ENCODE measurements at regions not wholly inside any gene's neighbourhood (a gene's known extent, or its start where the extent isn't known, plus 50 kb on each side); places are given as distances from the start of the nearest gene placed in this dataset.

DNA sequence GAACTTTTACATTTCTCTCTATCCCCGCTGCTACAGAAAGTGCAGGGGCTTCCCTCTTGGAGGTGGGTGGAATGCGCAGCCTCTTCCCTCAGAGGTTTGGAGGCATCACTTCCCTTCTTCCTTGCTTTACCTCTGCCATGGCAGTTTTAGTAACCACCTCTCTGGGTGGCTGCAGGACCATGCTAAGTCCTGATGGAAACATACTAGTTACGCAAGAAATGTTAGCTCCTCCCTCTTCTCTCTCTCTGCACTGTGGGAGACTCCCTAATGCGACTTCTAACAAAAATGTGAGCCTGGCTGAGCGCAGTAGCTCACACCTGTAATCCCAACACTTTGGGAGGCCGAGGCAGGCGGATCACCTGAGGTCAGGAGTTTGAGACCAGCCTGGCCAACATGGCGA, 116.8 kb upstream of the RAB6C start:
- Histone ChIP-seq H3K79me2 (ENCODE audit: low read length) (no peaks in the 10 kb centered on the region), H3K27me3 (ENCODE audit: low read depth, low read length) (peaks cover 2% of the 10 kb centered on the region; the same call in 1 of the 2 replicates), H3K4me1 (ENCODE audit: low read length) (peaks cover 6% of the 10 kb centered on the region; the same call in 1 of the 2 replicates), H3K27ac (ENCODE audit: low read length) (no peak overlapping the region), H3K4me2 (ENCODE audit: low read length) (no peak overlapping the region), H3K9me3 (ENCODE audit: insufficient read depth, low read length) (no peaks in the 10 kb centered on the region), H2AFZ (ENCODE audit: low read depth, low read length) (no peak overlapping the region), H3K9ac (ENCODE audit: low read length) (no peak overlapping the region), H4K20me1 (ENCODE audit: insufficient read depth, low read length) (no peaks in the 10 kb centered on the region), H3K36me3 (replicated peaks; ENCODE audit: low read depth, low read length) (no peaks in the 10 kb centered on the region), H3K4me3 (ENCODE audit: low read length) (no peak overlapping the region)
- no peak for TF ChIP-seq EZH2phosphoT487 (IDR thresholded peaks at IDR 0.05; ENCODE audit: low read depth)
- TF ChIP-seq, protein P1, sequence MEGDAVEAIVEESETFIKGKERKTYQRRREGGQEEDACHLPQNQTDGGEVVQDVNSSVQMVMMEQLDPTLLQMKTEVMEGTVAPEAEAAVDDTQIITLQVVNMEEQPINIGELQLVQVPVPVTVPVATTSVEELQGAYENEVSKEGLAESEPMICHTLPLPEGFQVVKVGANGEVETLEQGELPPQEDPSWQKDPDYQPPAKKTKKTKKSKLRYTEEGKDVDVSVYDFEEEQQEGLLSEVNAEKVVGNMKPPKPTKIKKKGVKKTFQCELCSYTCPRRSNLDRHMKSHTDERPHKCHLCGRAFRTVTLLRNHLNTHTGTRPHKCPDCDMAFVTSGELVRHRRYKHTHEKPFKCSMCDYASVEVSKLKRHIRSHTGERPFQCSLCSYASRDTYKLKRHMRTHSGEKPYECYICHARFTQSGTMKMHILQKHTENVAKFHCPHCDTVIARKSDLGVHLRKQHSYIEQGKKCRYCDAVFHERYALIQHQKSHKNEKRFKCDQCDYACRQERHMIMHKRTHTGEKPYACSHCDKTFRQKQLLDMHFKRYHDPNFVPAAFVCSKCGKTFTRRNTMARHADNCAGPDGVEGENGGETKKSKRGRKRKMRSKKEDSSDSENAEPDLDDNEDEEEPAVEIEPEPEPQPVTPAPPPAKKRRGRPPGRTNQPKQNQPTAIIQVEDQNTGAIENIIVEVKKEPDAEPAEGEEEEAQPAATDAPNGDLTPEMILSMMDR (IDR thresholded peaks at IDR 0.05; ENCODE audit: low read depth, low read length), result no peak

DNA sequence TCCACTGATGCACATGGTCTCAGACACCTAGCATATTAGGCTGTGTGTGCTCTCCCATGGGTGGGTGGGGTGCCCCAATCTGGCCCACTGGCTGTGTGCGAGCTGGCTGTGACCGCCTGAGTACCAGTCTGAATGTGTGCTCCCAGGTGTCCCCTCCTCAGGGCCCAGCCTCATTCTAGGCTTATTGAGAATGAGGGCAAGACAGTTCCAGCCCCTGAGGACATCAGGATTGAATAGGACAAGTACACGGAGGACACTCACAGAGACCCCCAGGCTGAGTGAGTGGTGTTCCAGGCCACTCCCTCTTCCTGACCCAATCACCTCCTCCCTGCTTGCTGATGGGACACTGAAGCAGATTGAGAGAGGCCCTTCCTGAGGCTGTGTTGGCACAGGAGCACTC, 116.1 kb upstream of the RAB6C start:
- H3K27ac ChIP-seq (ENCODE audit: low read length), result no peak overlapping the region
- H3K9ac ChIP-seq (ENCODE audit: low read length), result no peak overlapping the region
- H3K9me3 ChIP-seq (ENCODE audit: insufficient read depth, low read length), result no peaks in the 10 kb centered on the region
- no peaks in the 10 kb centered on the region for H3K36me3 ChIP-seq (replicated peaks; ENCODE audit: low read depth, low read length)
- H2AFZ ChIP-seq (ENCODE audit: low read depth, low read length), result no peak overlapping the region
- H3K4me3 ChIP-seq (ENCODE audit: low read length), result no peak overlapping the region
- peaks cover 2% of the 10 kb centered on the region; the same call in 1 of the 2 replicates for H3K27me3 ChIP-seq (ENCODE audit: low read depth, low read length)
- H3K4me2 ChIP-seq (ENCODE audit: low read length), result no peak overlapping the region
- peaks cover 6% of the 10 kb centered on the region; the same call in 1 of the 2 replicates for H3K4me1 ChIP-seq (ENCODE audit: low read length)
- H4K20me1 ChIP-seq (ENCODE audit: insufficient read depth, low read length), result no peaks in the 10 kb centered on the region
- H3K79me2 ChIP-seq (ENCODE audit: low read length), result no peaks in the 10 kb centered on the region
- TF ChIP-seq, protein P1 (IDR thresholded peaks at IDR 0.05; ENCODE audit: low read depth, low read length), result no peak
- no peak for TF ChIP-seq EZH2phosphoT487 (IDR thresholded peaks at IDR 0.05; ENCODE audit: low read depth)

DNA sequence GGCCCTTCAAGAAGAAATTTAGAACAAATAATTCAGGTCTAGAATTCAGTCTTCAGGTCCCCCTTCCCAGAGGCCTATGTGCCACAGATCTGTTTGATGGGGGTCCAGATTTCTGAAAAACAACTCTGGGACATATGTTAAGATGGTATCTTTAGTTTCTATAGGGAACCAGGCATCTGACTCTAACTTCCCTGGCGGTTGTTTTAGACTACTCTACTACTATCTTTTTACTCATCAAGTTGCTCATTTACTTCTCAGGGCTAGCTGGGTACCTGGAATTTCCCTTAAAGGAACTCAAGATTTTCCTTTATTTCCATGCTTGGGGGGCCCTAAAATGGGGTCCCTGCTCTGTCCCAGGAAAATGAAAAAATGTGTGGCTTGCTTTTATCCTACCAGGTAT, 114.7 kb upstream of the RAB6C start:
- Histone ChIP-seq H3K4me1 (ENCODE audit: low read length) (peaks cover 6% of the 10 kb centered on the region; the same call in 1 of the 2 replicates), H2AFZ (ENCODE audit: low read depth, low read length) (no peak overlapping the region), H3K4me2 (ENCODE audit: low read length) (no peak overlapping the region), H3K9me3 (ENCODE audit: insufficient read depth, low read length) (no peaks in the 10 kb centered on the region), H3K27ac (ENCODE audit: low read length) (no peak overlapping the region), H3K79me2 (ENCODE audit: low read length) (no peaks in the 10 kb centered on the region), H3K27me3 (ENCODE audit: low read depth, low read length) (peaks cover 1% of the 10 kb centered on the region; the same call in 1 of the 2 replicates), H3K36me3 (replicated peaks; ENCODE audit: low read depth, low read length) (no peaks in the 10 kb centered on the region), H3K4me3 (ENCODE audit: low read length) (no peak overlapping the region), H4K20me1 (ENCODE audit: insufficient read depth, low read length) (no peaks in the 10 kb centered on the region), H3K9ac (ENCODE audit: low read length) (no peak overlapping the region)
- no peak for TF ChIP-seq EZH2phosphoT487 (IDR thresholded peaks at IDR 0.05; ENCODE audit: low read depth)
- TF ChIP-seq, protein P1 (IDR thresholded peaks at IDR 0.05; ENCODE audit: low read depth, low read length), result no peak

DNA sequence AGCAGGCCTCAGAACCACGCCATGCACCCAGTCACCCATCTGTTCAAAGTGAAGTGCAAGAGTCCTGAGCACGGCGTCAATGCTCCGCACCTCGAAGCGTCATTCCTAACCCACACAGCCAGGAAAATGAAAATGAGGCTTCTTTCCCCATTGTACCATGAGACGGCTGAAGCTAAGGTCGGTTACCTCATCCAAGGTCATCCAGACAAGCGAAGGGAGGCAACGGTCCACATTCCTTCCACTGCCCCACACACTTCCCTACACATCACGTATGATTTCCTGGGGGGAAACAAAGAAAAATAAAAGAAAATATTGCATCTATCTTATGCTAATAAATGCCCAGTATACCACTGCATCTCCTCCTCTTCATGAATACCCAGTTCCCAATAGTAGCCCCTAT, 113.5 kb upstream of the RAB6C start:
- Histone ChIP-seq H3K27me3 (ENCODE audit: low read depth, low read length) (no peaks in the 10 kb centered on the region), H2AFZ (ENCODE audit: low read depth, low read length) (no peak overlapping the region), H3K4me1 (ENCODE audit: low read length) (peaks cover 6% of the 10 kb centered on the region; the same call in 1 of the 2 replicates), H3K9me3 (ENCODE audit: insufficient read depth, low read length) (no peaks in the 10 kb centered on the region), H3K4me2 (ENCODE audit: low read length) (no peak overlapping the region), H3K27ac (ENCODE audit: low read length) (no peak overlapping the region), H4K20me1 (ENCODE audit: insufficient read depth, low read length) (no peaks in the 10 kb centered on the region), H3K79me2 (ENCODE audit: low read length) (no peaks in the 10 kb centered on the region), H3K36me3 (replicated peaks; ENCODE audit: low read depth, low read length) (no peaks in the 10 kb centered on the region), H3K4me3 (ENCODE audit: low read length) (no peak overlapping the region), H3K9ac (ENCODE audit: low read length) (no peak overlapping the region)
- no peak for TF ChIP-seq EZH2phosphoT487 (IDR thresholded peaks at IDR 0.05; ENCODE audit: low read depth)
- TF ChIP-seq, protein P1 (IDR thresholded peaks at IDR 0.05; ENCODE audit: low read depth, low read length), result no peak
